ENCODE measurements at regions not wholly inside any gene's neighbourhood (a gene's known extent, or its start where the extent isn't known, plus 50 kb on each side); places are given as distances from the start of the nearest gene placed in this dataset.
"Not testable (repeated sequence)": the region's sequence is repeated elsewhere in the genome, so short reads cannot be mapped to it uniquely, and the experiment has no call there.

- H4K8ac ChIP-seq (ENCODE audit: low read depth, low read length); H2BK5ac ChIP-seq (ENCODE audit: low read length); H2BK120ac ChIP-seq (ENCODE audit: low read depth, low read length); H3K79me1 ChIP-seq (ENCODE audit: low read depth, low read length); H3K9me3 ChIP-seq (replicated peaks in 1 of 2; ENCODE audit: control insufficient read depth in 2 of 2, insufficient read depth in 1 of 2, low read depth in 1 of 2, low read length in 2 of 2); H2AFZ ChIP-seq (ENCODE audit: low read length); H3K18ac ChIP-seq (ENCODE audit: low read length); H3K27ac ChIP-seq (replicated peaks; ENCODE audit: low read length); H3K36me3 ChIP-seq (replicated peaks in 1 of 2; ENCODE audit: control insufficient read depth in 2 of 2, insufficient read depth in 2 of 2, low read length in 2 of 2); H2AK5ac ChIP-seq (ENCODE audit: low read depth, low read length); H3K14ac ChIP-seq (ENCODE audit: low read length); H3K9ac ChIP-seq (ENCODE audit: low read depth, low read length, poor library complexity); H3K4me1 ChIP-seq (ENCODE audit: control insufficient read depth in 2 of 2, insufficient read depth in 1 of 2, low read depth in 1 of 2, low read length in 2 of 2); H3K4me3 ChIP-seq (ENCODE audit: low read length in 2 of 2); H3K4ac ChIP-seq (ENCODE audit: low read length); DNase-seq (ENCODE audit: low spot score); H3K27me3 ChIP-seq (ENCODE audit: control insufficient read depth in 3 of 3, insufficient read depth in 3 of 3, low read depth in 1 of 3, low read length in 3 of 3); H3K23ac ChIP-seq (ENCODE audit: low read depth, low read length, poor library complexity); H2BK15ac ChIP-seq (ENCODE audit: low read length); H3K4me2 ChIP-seq (ENCODE audit: insufficient read depth, low read length, poor library complexity, severe bottlenecking); H2BK12ac ChIP-seq (ENCODE audit: low read length); H4K91ac ChIP-seq (ENCODE audit: low read depth, low read length, poor library complexity): not testable (repeated sequence)
- WGBS, 2 donors (ENCODE audit: extremely low coverage in 2 of 2, insufficient read length in 2 of 2, insufficient replicate concordance in 1 of 2): no CpG with 5 or more reads among the region's 5 CpGs
Observed at GRCh38 chr19:20465922-20466637, 99.5 kb downstream of the ZNF737 start.

GRCh38 chr19:20453425-20453935 is 112.1 kb downstream of the ZNF737 start:
- H3K23ac ChIP-seq (ENCODE audit: low read depth, low read length, poor library complexity): no peak overlapping the region
- no CpG with 5 or more reads among the region's 2 CpGs for WGBS, 2 donors (ENCODE audit: extremely low coverage in 2 of 2, insufficient read length in 2 of 2, insufficient replicate concordance in 1 of 2)
- no peaks in the 10 kb centered on the region for H3K79me1 ChIP-seq (ENCODE audit: low read depth, low read length)
- no peak overlapping the region for H4K8ac ChIP-seq (ENCODE audit: low read depth, low read length)
- peaks cover 0 to 2% of the 10 kb centered on the region in 2 donors for H3K4me1 ChIP-seq (ENCODE audit: control insufficient read depth in 2 of 2, insufficient read depth in 1 of 2, low read depth in 1 of 2, low read length in 2 of 2)
- no peak overlapping the region for H2BK12ac ChIP-seq (ENCODE audit: low read length)
- H3K9ac ChIP-seq (ENCODE audit: low read depth, low read length, poor library complexity): no peak overlapping the region
- H3K14ac ChIP-seq (ENCODE audit: low read length): no peak overlapping the region
- DNase-seq (ENCODE audit: low spot score): no peak
- H2AK5ac ChIP-seq (ENCODE audit: low read depth, low read length): no peak overlapping the region
- H2BK5ac ChIP-seq (ENCODE audit: low read length): no peak overlapping the region
- no peak overlapping the region for H3K4me3 ChIP-seq (ENCODE audit: low read length in 2 of 2)
- H3K4me2 ChIP-seq (ENCODE audit: insufficient read depth, low read length, poor library complexity, severe bottlenecking): no peak overlapping the region
- H3K9me3 ChIP-seq (replicated peaks in 1 of 2; ENCODE audit: control insufficient read depth in 2 of 2, insufficient read depth in 1 of 2, low read depth in 1 of 2, low read length in 2 of 2): no peaks in the 10 kb centered on the region
- H3K18ac ChIP-seq (ENCODE audit: low read length): no peak overlapping the region
- no peaks in the 10 kb centered on the region for H3K36me3 ChIP-seq (replicated peaks in 1 of 2; ENCODE audit: control insufficient read depth in 2 of 2, insufficient read depth in 2 of 2, low read length in 2 of 2)
- no peak overlapping the region for H2BK120ac ChIP-seq (ENCODE audit: low read depth, low read length)
- H2BK15ac ChIP-seq (ENCODE audit: low read length): no peak overlapping the region
- H4K91ac ChIP-seq (ENCODE audit: low read depth, low read length, poor library complexity): no peak overlapping the region
- no peak overlapping the region for H2AFZ ChIP-seq (ENCODE audit: low read length)
- H3K4ac ChIP-seq (ENCODE audit: low read length): no peak overlapping the region
- H3K27ac ChIP-seq (replicated peaks; ENCODE audit: low read length): no peak overlapping the region
- H3K27me3 ChIP-seq (ENCODE audit: control insufficient read depth in 3 of 3, insufficient read depth in 3 of 3, low read depth in 1 of 3, low read length in 3 of 3): no peaks in the 10 kb centered on the region

GRCh38 chr19:20444202-20444885 is 121.2 kb downstream of the ZNF737 start:
- Histone ChIP-seq H3K4ac (ENCODE audit: low read length) (no peak overlapping the region), H3K36me3 (replicated peaks in 1 of 2; ENCODE audit: control insufficient read depth in 2 of 2, insufficient read depth in 2 of 2, low read length in 2 of 2) (no peaks in the 10 kb centered on the region), H2BK12ac (ENCODE audit: low read length) (no peak overlapping the region), H2AK5ac (ENCODE audit: low read depth, low read length) (no peak overlapping the region), H3K27ac (replicated peaks; ENCODE audit: low read length) (no peak overlapping the region), H3K4me1 (ENCODE audit: control insufficient read depth in 2 of 2, insufficient read depth in 1 of 2, low read depth in 1 of 2, low read length in 2 of 2) (peaks cover 0 to 2% of the 10 kb centered on the region in 2 donors), H4K8ac (ENCODE audit: low read depth, low read length) (no peak overlapping the region), H3K4me3 (ENCODE audit: low read length in 2 of 2) (no peak overlapping the region), H3K18ac (ENCODE audit: low read length) (no peak overlapping the region), H3K27me3 (ENCODE audit: control insufficient read depth in 3 of 3, insufficient read depth in 3 of 3, low read depth in 1 of 3, low read length in 3 of 3) (no peaks in the 10 kb centered on the region), H2AFZ (ENCODE audit: low read length) (no peak overlapping the region), H3K79me1 (ENCODE audit: low read depth, low read length) (no peaks in the 10 kb centered on the region), H3K23ac (ENCODE audit: low read depth, low read length, poor library complexity) (no peak overlapping the region), H2BK120ac (ENCODE audit: low read depth, low read length) (no peak overlapping the region), H4K91ac (ENCODE audit: low read depth, low read length, poor library complexity) (no peak overlapping the region), H2BK15ac (ENCODE audit: low read length) (no peak overlapping the region), H3K4me2 (ENCODE audit: insufficient read depth, low read length, poor library complexity, severe bottlenecking) (no peak overlapping the region), H3K14ac (ENCODE audit: low read length) (no peak overlapping the region), H3K9me3 (replicated peaks in 1 of 2; ENCODE audit: control insufficient read depth in 2 of 2, insufficient read depth in 1 of 2, low read depth in 1 of 2, low read length in 2 of 2) (no peaks in the 10 kb centered on the region), H2BK5ac (ENCODE audit: low read length) (no peak overlapping the region), H3K9ac (ENCODE audit: low read depth, low read length, poor library complexity) (no peak overlapping the region)
- WGBS, 2 donors (ENCODE audit: extremely low coverage in 2 of 2, insufficient read length in 2 of 2, insufficient replicate concordance in 1 of 2): no CpG with 5 or more reads among the region's 5 CpGs
- no peak for DNase-seq (ENCODE audit: low spot score)

GRCh38 chr19:20432266-20432842 is 133.2 kb downstream of the ZNF737 start:
- not testable (repeated sequence) for H3K27ac ChIP-seq (replicated peaks; ENCODE audit: low read length); H3K36me3 ChIP-seq (replicated peaks in 1 of 2; ENCODE audit: control insufficient read depth in 2 of 2, insufficient read depth in 2 of 2, low read length in 2 of 2); DNase-seq (ENCODE audit: low spot score); H2AK5ac ChIP-seq (ENCODE audit: low read depth, low read length); H3K27me3 ChIP-seq (ENCODE audit: control insufficient read depth in 3 of 3, insufficient read depth in 3 of 3, low read depth in 1 of 3, low read length in 3 of 3); H3K4me3 ChIP-seq (ENCODE audit: low read length in 2 of 2); H2BK5ac ChIP-seq (ENCODE audit: low read length); H2BK12ac ChIP-seq (ENCODE audit: low read length); H3K9ac ChIP-seq (ENCODE audit: low read depth, low read length, poor library complexity); H3K4me2 ChIP-seq (ENCODE audit: insufficient read depth, low read length, poor library complexity, severe bottlenecking); H3K4me1 ChIP-seq (ENCODE audit: control insufficient read depth in 2 of 2, insufficient read depth in 1 of 2, low read depth in 1 of 2, low read length in 2 of 2); H3K14ac ChIP-seq (ENCODE audit: low read length); H2BK15ac ChIP-seq (ENCODE audit: low read length); H3K18ac ChIP-seq (ENCODE audit: low read length); H4K91ac ChIP-seq (ENCODE audit: low read depth, low read length, poor library complexity); H4K8ac ChIP-seq (ENCODE audit: low read depth, low read length); H3K23ac ChIP-seq (ENCODE audit: low read depth, low read length, poor library complexity); H3K9me3 ChIP-seq (replicated peaks in 1 of 2; ENCODE audit: control insufficient read depth in 2 of 2, insufficient read depth in 1 of 2, low read depth in 1 of 2, low read length in 2 of 2); H2AFZ ChIP-seq (ENCODE audit: low read length); H2BK120ac ChIP-seq (ENCODE audit: low read depth, low read length); H3K79me1 ChIP-seq (ENCODE audit: low read depth, low read length); H3K4ac ChIP-seq (ENCODE audit: low read length)
- no CpG with 5 or more reads among the region's 4 CpGs for WGBS, 2 donors (ENCODE audit: extremely low coverage in 2 of 2, insufficient read length in 2 of 2, insufficient replicate concordance in 1 of 2)

Measured in neuronal stem cell (in vitro differentiated cells).